ENCODE measurements at regions not wholly inside any gene's neighbourhood (a gene's known extent, or its start where the extent isn't known, plus 50 kb on each side); places are given as distances from the start of the nearest gene placed in this dataset.

DNA sequence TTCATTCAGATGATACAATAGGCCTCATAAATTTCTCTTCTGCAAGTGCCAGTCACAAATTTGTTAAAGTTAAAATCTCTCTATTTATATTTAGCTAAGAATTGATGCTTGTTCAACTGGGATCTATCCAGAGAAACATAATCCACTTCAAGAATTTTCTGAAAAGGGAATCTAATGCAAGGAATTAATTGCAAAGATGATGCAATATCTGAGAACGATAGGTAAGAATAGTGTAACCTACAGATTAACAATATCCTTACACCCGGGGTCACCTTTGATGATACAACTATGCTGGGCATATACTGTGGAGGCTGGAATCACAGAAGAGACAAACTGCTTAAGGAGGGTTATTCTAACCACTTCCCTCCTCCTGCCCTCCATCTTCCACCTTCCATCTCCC is 295.1 kb downstream of the FOXG1 start:
- TF ChIP-seq CBX2 (IDR thresholded peaks at IDR 0.05; ENCODE audit: borderline replicate concordance, low read depth) = no peak
- TF ChIP-seq, protein P1, sequence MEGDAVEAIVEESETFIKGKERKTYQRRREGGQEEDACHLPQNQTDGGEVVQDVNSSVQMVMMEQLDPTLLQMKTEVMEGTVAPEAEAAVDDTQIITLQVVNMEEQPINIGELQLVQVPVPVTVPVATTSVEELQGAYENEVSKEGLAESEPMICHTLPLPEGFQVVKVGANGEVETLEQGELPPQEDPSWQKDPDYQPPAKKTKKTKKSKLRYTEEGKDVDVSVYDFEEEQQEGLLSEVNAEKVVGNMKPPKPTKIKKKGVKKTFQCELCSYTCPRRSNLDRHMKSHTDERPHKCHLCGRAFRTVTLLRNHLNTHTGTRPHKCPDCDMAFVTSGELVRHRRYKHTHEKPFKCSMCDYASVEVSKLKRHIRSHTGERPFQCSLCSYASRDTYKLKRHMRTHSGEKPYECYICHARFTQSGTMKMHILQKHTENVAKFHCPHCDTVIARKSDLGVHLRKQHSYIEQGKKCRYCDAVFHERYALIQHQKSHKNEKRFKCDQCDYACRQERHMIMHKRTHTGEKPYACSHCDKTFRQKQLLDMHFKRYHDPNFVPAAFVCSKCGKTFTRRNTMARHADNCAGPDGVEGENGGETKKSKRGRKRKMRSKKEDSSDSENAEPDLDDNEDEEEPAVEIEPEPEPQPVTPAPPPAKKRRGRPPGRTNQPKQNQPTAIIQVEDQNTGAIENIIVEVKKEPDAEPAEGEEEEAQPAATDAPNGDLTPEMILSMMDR (IDR thresholded peaks at IDR 0.05) = no peak

Data from A549 (cell line).